HepG2 (cell line): ENCODE measurements at regions not wholly inside any gene's neighbourhood (a gene's known extent, or its start where the extent isn't known, plus 50 kb on each side); places are given as distances from the start of the nearest gene placed in this dataset.
A peak's percentile ranks its signal among the peaks of the same experiment; 100 is the strongest.

Source experiments
- ARNT ChIP-seq: fragments of 450-650 bp; IDR thresholded peaks from 2 replicates; pipeline ENCODE4 v1.6.1; 2017
- ELF4 ChIP-seq: sonication (generic); formaldehyde crosslinking; IDR thresholded peaks from 2 replicates; pipeline ENCODE4 v1.5.0; 2020; ENCODE audit warnings: missing genetic modification reagents, mild to moderate bottlenecking, moderate library complexity, borderline replicate concordance
- HNRNPL ChIP-seq: fragments of 200-400 bp; formaldehyde crosslinking; IDR thresholded peaks from 2 replicates; pipeline ENCODE4 v1.6.1; 2017; ENCODE audit warnings: mild to moderate bottlenecking, low read depth, low read length
- KDM2A ChIP-seq: sonication (generic); formaldehyde crosslinking; IDR thresholded peaks from 2 replicates; pipeline ENCODE4 v1.4.0; 2020; ENCODE audit warnings: low read depth, missing genetic modification reagents, borderline replicate concordance
- KMT2A ChIP-seq: sonication (generic); formaldehyde crosslinking; IDR thresholded peaks from 2 replicates; pipeline ENCODE4 v1.4.0; 2020; ENCODE audit warnings: missing genetic modification reagents
- MAFF ChIP-seq: IDR thresholded peaks from 2 replicates; pipeline ENCODE4 v1.6.1; 2011; ENCODE audit warnings: low read depth, low read length, improper control_type of control experiment
- MTA3 ChIP-seq: sonication (generic); formaldehyde crosslinking; IDR thresholded peaks from 2 replicates; pipeline ENCODE4 v1.4.0; 2020; ENCODE audit warnings: missing genetic modification reagents
- RFX1 ChIP-seq: fragments of 450-650 bp; IDR thresholded peaks from 2 replicates; pipeline ENCODE4 v1.6.1; 2017
- SKIL ChIP-seq: sonication (generic); formaldehyde crosslinking; IDR thresholded peaks from 2 replicates; pipeline ENCODE4 v1.8.0; 2022; ENCODE audit warnings: missing genetic modification reagents, mild to moderate bottlenecking, moderate library complexity, borderline replicate concordance
- SPEN ChIP-seq: sonication (generic); formaldehyde crosslinking; IDR thresholded peaks from 2 replicates; pipeline ENCODE4 v1.5.1; 2020; ENCODE audit warnings: low read depth, mild to moderate bottlenecking, missing genetic modification reagents
- THAP9 ChIP-seq: sonication (generic); formaldehyde crosslinking; IDR thresholded peaks from 2 replicates; pipeline ENCODE4; 2020; ENCODE audit warnings: missing genetic modification reagents, mild to moderate bottlenecking, borderline replicate concordance
- U2AF2 ChIP-seq: fragments of 200-400 bp; formaldehyde crosslinking; IDR thresholded peaks from 2 replicates; pipeline ENCODE4 v1.6.1; 2017; ENCODE audit warnings: low read depth, mild to moderate bottlenecking, low read length
- XRCC5 ChIP-seq: fragments of 200-400 bp; formaldehyde crosslinking; optimal IDR thresholded peaks from 2 replicates; pipeline ENCODE3; 2017; ENCODE audit warnings: mild to moderate bottlenecking, low read length
- ZFP91 ChIP-seq: sonication (generic); formaldehyde crosslinking; IDR thresholded peaks from 2 replicates; pipeline ENCODE4 v1.9.0; 2022; ENCODE audit warnings: missing genetic modification reagents, mild to moderate bottlenecking, borderline replicate concordance
- ZNF260 ChIP-seq: sonication (generic); formaldehyde crosslinking; IDR thresholded peaks from 2 replicates; pipeline ENCODE4 v1.4.0; 2020; ENCODE audit warnings: missing genetic modification reagents, low read depth, mild to moderate bottlenecking, borderline replicate concordance
- ZNF549 ChIP-seq: sonication (generic); formaldehyde crosslinking; IDR thresholded peaks from 2 replicates; pipeline ENCODE4 v1.5.0; 2020; ENCODE audit warnings: missing genetic modification reagents
- ZNF564 ChIP-seq: sonication (generic); formaldehyde crosslinking; IDR thresholded peaks from 2 replicates; pipeline ENCODE4 v1.8.1; 2023; ENCODE audit warnings: mild to moderate bottlenecking, missing genetic modification reagents
- ZNF614 ChIP-seq: IDR thresholded peaks from 2 replicates; pipeline ENCODE4 v1.6.1; 2018; ENCODE audit warnings: missing biosample characterization, missing genetic modification reagents, inconsistent platforms, borderline replicate concordance
- ZNF703 ChIP-seq: sonication (generic); formaldehyde crosslinking; IDR thresholded peaks from 2 replicates; pipeline ENCODE4 v1.5.1; 2020; ENCODE audit warnings: missing genetic modification reagents, mild to moderate bottlenecking, moderate library complexity, borderline replicate concordance
- ZNF792 ChIP-seq: IDR thresholded peaks from 2 replicates; pipeline ENCODE4 v1.6.1; 2016

- TF ChIP-seq THAP9 (peak; percentile 64; the same call in 1 of the 2 replicates), XRCC5 (peak; percentile 28), KMT2A (CRISPR knock-in tag) (no peak), RFX1 (no peak), KDM2A (CRISPR knock-in tag) (peak; percentile 47; the same call in 1 of the 2 replicates), ZNF703 (CRISPR knock-in tag) (no peak), ARNT (no peak), ZNF549 (no peak), ZNF260 (CRISPR knock-in tag) (no peak), ZNF792 (CRISPR knock-in tag) (peak; percentile 26; the same call in 1 of the 2 replicates), MTA3 (CRISPR knock-in tag) (no peak), ELF4 (CRISPR knock-in tag) (no peak), ZFP91 (0 out of 2 replicates have a peak, but pooled peaks have one; percentile 29), SPEN (CRISPR knock-in tag) (no peak), ZNF614 (CRISPR knock-in tag) (no peak), MAFF (no peak), ZNF564 (CRISPR knock-in tag) (no peak), SKIL (CRISPR knock-in tag) (peak; percentile 61; the same call in 1 of the 2 replicates), U2AF2 (no peak), HNRNPL (0 out of 2 replicates have a peak, but pooled peaks have one; percentile 29)
Observed at GRCh38 chrX:39953879-39954278, 143.9 kb downstream of the BCOR start (continued).
